HCT116 (cell line): ENCODE measurements at regions not wholly inside any gene's neighbourhood (a gene's known extent, or its start where the extent isn't known, plus 50 kb on each side); places are given as distances from the start of the nearest gene placed in this dataset.

Experiments used
- ATAC-seq: fragments of 200-7000 bp; cut with Tn5 transposase; 2 replicates; pipeline ENCODE4 v1.9.1; 2020; ENCODE audit warnings: mild to moderate bottlenecking, moderate library complexity
- BruUV-seq: library from RNA; stranded (reverse); fragments of 400-500 nt; replicated peaks from 2 replicates; lab custom pipeline; 2021; lab: Mats Ljungman, UMichigan
- CTCF ChIA-PET: fragments of 300-600 bp; sonication (Branson Sonifier 250); formaldehyde crosslinking; loops from one replicate; lab custom pipeline; 2021; ENCODE audit warnings: antibody characterized with exemption; lab: Charles Lee
- POLR2A ChIA-PET: fragments of 300-600, 350-600 bp; sonication (Branson Sonifier 250); formaldehyde crosslinking; loops from one replicate; lab custom pipeline; 2021; ENCODE audit warnings: antibody characterized with exemption; lab: Charles Lee
- RAD21 ChIA-PET, 2 experiments: fragments of 300-600 bp; sonication (Branson Sonifier 250); formaldehyde crosslinking; loops; one replicate each; lab custom pipeline; 2023; ENCODE audit warnings: low total read pairs in 2 of 2; ENCODE audit not compliant: uncharacterized antibody in 2 of 2, unreplicated experiment in 2 of 2, low non-redundant PET in 1 of 2; lab: Charles Lee
- DNase-seq: peaks from one replicate; pipeline ENCODE4 v3.0.0-alpha.2; 2010; ENCODE audit warnings: low read depth, low spot score
- H2AFZ ChIP-seq: fragments of 200-600 bp; shearing (Covaris generic), sonication (generic); 2 replicates; pipeline ENCODE4 v1.6.1; 2017; ENCODE audit warnings: low read depth, mixed run types, mixed read lengths, antibody characterized with exemption, low read length; ENCODE audit not compliant: poor library complexity, severe bottlenecking
- H3K27ac ChIP-seq: 2 replicates; pipeline ENCODE4 v1.5.1; 2012; ENCODE audit warnings: low read depth, low read length
- H3K27me3 ChIP-seq: fragments of 200-600 bp; sonication (generic); 2 replicates; pipeline ENCODE4 v1.6.1; 2016; ENCODE audit warnings: mixed run types, low read length, mixed read lengths; ENCODE audit not compliant: insufficient read depth
- H3K36me3 ChIP-seq, 2 experiments: fragments of 200-500 bp in 1 of 2; fragments of 200-600 bp in 1 of 2; sonication (Bioruptor generic) in 1 of 2; sonication (generic) in 1 of 2; 2 replicates each; pipeline versions ENCODE4 v1.5.1 to v1.6.1; 2014 to 2016; ENCODE audit warnings: low read length in 2 of 2, inconsistent platforms in 1 of 2, mixed read lengths in 1 of 2, mixed run types in 1 of 2; ENCODE audit not compliant: insufficient read depth in 2 of 2, control insufficient read depth in 1 of 2
- H3K4me1 ChIP-seq, 2 experiments: fragments of 200-600 bp in 1 of 2; sonication (generic) in 1 of 2; 2 replicates each; pipeline versions ENCODE4 v1.5.1 to v1.6.1; 2012 to 2017; ENCODE audit warnings: low read length in 2 of 2, inconsistent platforms in 1 of 2, mild to moderate bottlenecking in 1 of 2, mixed read lengths in 1 of 2, mixed run types in 1 of 2, moderate library complexity in 1 of 2; ENCODE audit not compliant: insufficient read depth in 2 of 2, control insufficient read depth in 1 of 2
- H3K4me2 ChIP-seq: fragments of 200-600 bp; sonication (generic); 2 replicates; pipeline ENCODE4 v1.6.1; 2017; ENCODE audit warnings: mixed run types, low read length, mixed read lengths
- H3K4me3 ChIP-seq, 2 experiments: fragments of 200-600 bp in 1 of 2; sonication (generic) in 1 of 2; replicated peaks in 1 of 2; 2 replicates each; pipeline ENCODE4 v1.5.1; 2011 to 2016; ENCODE audit warnings: low read length in 2 of 2, control low read depth in 1 of 2, low read depth in 1 of 2, mild to moderate bottlenecking in 1 of 2, mixed read lengths in 1 of 2, mixed run types in 1 of 2
- H3K79me2 ChIP-seq: fragments of 200-600 bp; sonication (generic); 2 replicates; pipeline ENCODE4 v1.6.1; 2017; ENCODE audit warnings: mild to moderate bottlenecking, mixed run types, low read length, moderate library complexity, mixed read lengths; ENCODE audit not compliant: insufficient read depth
- H3K9ac ChIP-seq: fragments of 200-600 bp; sonication (generic); 2 replicates; pipeline ENCODE4 v1.6.1; 2016; ENCODE audit warnings: low read length, mixed read lengths
- H3K9me2 ChIP-seq: fragments of 200-600 bp; sonication (generic), shearing (Covaris generic); 2 replicates; pipeline ENCODE4 v1.6.1; 2017; ENCODE audit warnings: mixed run types, mild to moderate bottlenecking, moderate library complexity; ENCODE audit not compliant: insufficient read depth
- H3K9me3 ChIP-seq, 2 experiments: fragments of 200-500 bp in 1 of 2; fragments of 200-600 bp in 1 of 2; sonication (Bioruptor generic) in 1 of 2; sonication (generic) in 1 of 2; 2 replicates each; pipeline ENCODE4 v1.6.1; 2014 to 2017; ENCODE audit warnings: low read length in 2 of 2, mixed read lengths in 2 of 2, inconsistent platforms in 1 of 2, low read depth in 1 of 2, mild to moderate bottlenecking in 1 of 2, mixed run types in 1 of 2, moderate library complexity in 1 of 2; ENCODE audit not compliant: control insufficient read depth in 1 of 2, insufficient read depth in 1 of 2
- H4K20me1 ChIP-seq: fragments of 200-600 bp; sonication (generic), shearing (Covaris generic); 2 replicates; pipeline ENCODE4 v1.6.1; 2017; ENCODE audit warnings: mixed run types, mild to moderate bottlenecking, moderate library complexity; ENCODE audit not compliant: insufficient read depth
- CBX3 ChIP-seq: IDR thresholded peaks from 2 replicates; pipeline ENCODE4 v1.6.1; 2012; ENCODE audit warnings: low read depth
- CEBPB ChIP-seq: IDR thresholded peaks from 2 replicates; pipeline ENCODE4 v1.6.1; 2012; ENCODE audit warnings: low read depth
- CTCF ChIP-seq, 3 experiments: fragments of 200-600 bp in 1 of 3; sonication (generic) in 1 of 3; IDR thresholded peaks in 2 of 3; conservative IDR thresholded peaks in 1 of 3; 2 replicates each; pipeline ENCODE4 v1.5.1; 2012 to 2017; ENCODE audit warnings: low read depth in 2 of 3, low read length in 2 of 3, antibody characterized with exemption in 1 of 3, borderline replicate concordance in 1 of 3, control low read depth in 1 of 3, mild to moderate bottlenecking in 1 of 3, mixed read lengths in 1 of 3, mixed run types in 1 of 3, moderate library complexity in 1 of 3; ENCODE audit not compliant: insufficient read depth in 1 of 3
- EGR1 ChIP-seq: IDR thresholded peaks from 2 replicates; pipeline ENCODE4 v1.6.1; 2012; ENCODE audit warnings: low read depth
- ELF1 ChIP-seq: IDR thresholded peaks from 2 replicates; pipeline ENCODE4 v1.6.1; 2012; ENCODE audit warnings: low read depth, borderline replicate concordance
- FOSL1 ChIP-seq: IDR thresholded peaks from 2 replicates; pipeline ENCODE4 v1.6.1; 2012; ENCODE audit warnings: low read depth
- JUND ChIP-seq: IDR thresholded peaks from 2 replicates; pipeline ENCODE4 v1.6.1; 2012
- POLR2A ChIP-seq: IDR thresholded peaks from 2 replicates; pipeline ENCODE4 v1.7.0; 2011; ENCODE audit warnings: borderline replicate concordance; ENCODE audit not compliant: insufficient read depth, insufficient read length; ENCODE audit errors: extremely low read depth
- SIN3A ChIP-seq: IDR thresholded peaks from 2 replicates; pipeline ENCODE4 v1.6.1; 2012; ENCODE audit warnings: low read depth
- SP1 ChIP-seq: IDR thresholded peaks from 2 replicates; pipeline ENCODE4 v1.6.1; 2012; ENCODE audit warnings: low read depth
- SRF ChIP-seq: IDR thresholded peaks from 2 replicates; pipeline ENCODE4 v1.6.1; 2012; ENCODE audit warnings: low read depth
- TCF7L2 ChIP-seq: IDR thresholded peaks from 2 replicates; pipeline ENCODE4 v1.7.0; 2011; ENCODE audit warnings: borderline replicate concordance, inconsistent platforms; ENCODE audit not compliant: insufficient read depth, insufficient read length; ENCODE audit errors: extremely low read depth
- ZBTB33 ChIP-seq: IDR thresholded peaks from 2 replicates; pipeline ENCODE4 v1.6.1; 2011; ENCODE audit warnings: mild to moderate bottlenecking, low read length, moderate library complexity; ENCODE audit not compliant: insufficient replicate concordance; ENCODE audit errors: extremely low read depth
- ZFX ChIP-seq: fragments of 450-650 bp; IDR thresholded peaks from 2 replicates; pipeline ENCODE4 v1.6.1; 2017
- ZNF274 ChIP-seq: fragments of 200-500 bp; sonication (Bioruptor generic); IDR thresholded peaks from 2 replicates; pipeline ENCODE4 v1.6.1; 2014; ENCODE audit warnings: mild to moderate bottlenecking, low read depth, low read length, inconsistent platforms
- intact Hi-C: fragments of 100-400 bp; cut with micrococcal nuclease; formaldehyde crosslinking; loops from 2 replicates; pipeline ENCODE4 v1.10.0; 2022
- TF ChIP-seq, protein P1 (sequence below): IDR thresholded peaks from 2 replicates; pipeline ENCODE4 v1.6.1; 2012
- TF ChIP-seq, protein P2 (sequence below): IDR thresholded peaks from 2 replicates; pipeline ENCODE4 v1.6.1; 2012; ENCODE audit warnings: low read depth
- TF ChIP-seq, protein P3 (sequence below): IDR thresholded peaks from 2 replicates; pipeline ENCODE4 v1.6.1; 2012

DNA sequence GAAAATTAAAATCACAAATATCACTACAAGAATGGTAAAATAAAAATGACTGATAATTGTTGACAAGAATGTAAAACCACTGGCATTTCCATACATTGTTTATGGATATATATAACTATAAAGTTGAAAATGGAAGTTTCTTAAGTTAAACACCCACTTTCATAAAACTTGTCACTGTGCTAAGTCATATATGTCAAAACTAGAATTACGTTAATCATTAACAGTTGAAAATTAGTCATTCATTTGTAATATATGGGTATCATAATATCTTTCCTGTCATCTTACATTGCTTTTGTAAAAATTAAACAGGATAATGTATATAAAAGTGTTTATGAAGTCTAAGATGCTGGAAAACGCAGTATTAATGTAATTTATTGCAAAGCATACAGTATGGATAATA is 1398.6 kb upstream of the ALCAM start:
- no peak for DNase-seq
- H2AFZ ChIP-seq, result no peak overlapping the region
- intact Hi-C loops, result no loop called here
- TF ChIP-seq, protein P1, sequence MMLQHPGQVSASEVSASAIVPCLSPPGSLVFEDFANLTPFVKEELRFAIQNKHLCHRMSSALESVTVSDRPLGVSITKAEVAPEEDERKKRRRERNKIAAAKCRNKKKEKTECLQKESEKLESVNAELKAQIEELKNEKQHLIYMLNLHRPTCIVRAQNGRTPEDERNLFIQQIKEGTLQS, result no peak
- TF ChIP-seq ELF1 (no peak), JUND (no peak), TCF7L2 (no peak), EGR1 (no peak), FOSL1 (no peak), ZFX (no peak), SIN3A (no peak), CTCF (IDR thresholded peaks at IDR 0.05 in 2 of 3, conservative IDR thresholded peaks at IDR 0.05 in 1 of 3; ENCODE audit: borderline replicate concordance in 1 of 3, insufficient read depth in 1 of 3, low read depth in 2 of 3, low read length in 2 of 3) (no peak), SRF (no peak), CEBPB (no peak), ZBTB33 (no peak), ZNF274 (no peak), POLR2A (no peak), SP1 (no peak), CBX3 (no peak)
- TF ChIP-seq, protein P2, sequence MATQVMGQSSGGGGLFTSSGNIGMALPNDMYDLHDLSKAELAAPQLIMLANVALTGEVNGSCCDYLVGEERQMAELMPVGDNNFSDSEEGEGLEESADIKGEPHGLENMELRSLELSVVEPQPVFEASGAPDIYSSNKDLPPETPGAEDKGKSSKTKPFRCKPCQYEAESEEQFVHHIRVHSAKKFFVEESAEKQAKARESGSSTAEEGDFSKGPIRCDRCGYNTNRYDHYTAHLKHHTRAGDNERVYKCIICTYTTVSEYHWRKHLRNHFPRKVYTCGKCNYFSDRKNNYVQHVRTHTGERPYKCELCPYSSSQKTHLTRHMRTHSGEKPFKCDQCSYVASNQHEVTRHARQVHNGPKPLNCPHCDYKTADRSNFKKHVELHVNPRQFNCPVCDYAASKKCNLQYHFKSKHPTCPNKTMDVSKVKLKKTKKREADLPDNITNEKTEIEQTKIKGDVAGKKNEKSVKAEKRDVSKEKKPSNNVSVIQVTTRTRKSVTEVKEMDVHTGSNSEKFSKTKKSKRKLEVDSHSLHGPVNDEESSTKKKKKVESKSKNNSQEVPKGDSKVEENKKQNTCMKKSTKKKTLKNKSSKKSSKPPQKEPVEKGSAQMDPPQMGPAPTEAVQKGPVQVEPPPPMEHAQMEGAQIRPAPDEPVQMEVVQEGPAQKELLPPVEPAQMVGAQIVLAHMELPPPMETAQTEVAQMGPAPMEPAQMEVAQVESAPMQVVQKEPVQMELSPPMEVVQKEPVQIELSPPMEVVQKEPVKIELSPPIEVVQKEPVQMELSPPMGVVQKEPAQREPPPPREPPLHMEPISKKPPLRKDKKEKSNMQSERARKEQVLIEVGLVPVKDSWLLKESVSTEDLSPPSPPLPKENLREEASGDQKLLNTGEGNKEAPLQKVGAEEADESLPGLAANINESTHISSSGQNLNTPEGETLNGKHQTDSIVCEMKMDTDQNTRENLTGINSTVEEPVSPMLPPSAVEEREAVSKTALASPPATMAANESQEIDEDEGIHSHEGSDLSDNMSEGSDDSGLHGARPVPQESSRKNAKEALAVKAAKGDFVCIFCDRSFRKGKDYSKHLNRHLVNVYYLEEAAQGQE, result no peak
- TF ChIP-seq, protein P3, sequence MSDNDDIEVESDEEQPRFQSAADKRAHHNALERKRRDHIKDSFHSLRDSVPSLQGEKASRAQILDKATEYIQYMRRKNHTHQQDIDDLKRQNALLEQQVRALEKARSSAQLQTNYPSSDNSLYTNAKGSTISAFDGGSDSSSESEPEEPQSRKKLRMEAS, result no peak
- TF ChIP-seq, all 23 proteins: peak for 0
- Histone ChIP-seq H3K79me2 (no peaks in the 10 kb centered on the region), H3K9me2 (no peaks in the 10 kb centered on the region), H3K36me3 (no peaks in the 10 kb centered on the region), H3K4me3 (no peak overlapping the region), H3K9me3 (no peaks in the 10 kb centered on the region), H4K20me1 (no peaks in the 10 kb centered on the region), H3K4me2 (no peak overlapping the region), H3K4me1 (no peaks in the 10 kb centered on the region), H3K27me3 (no peaks in the 10 kb centered on the region), H3K27ac (no peak overlapping the region), H3K9ac (no peak overlapping the region)
- ATAC-seq, result no peak
- RAD21 ChIA-PET, result no interaction called here
- no TSS peak for BruUV-seq
- CTCF ChIA-PET, result no interaction called here
- POLR2A ChIA-PET, result no interaction called here
